GM23338 (cell line): ENCODE measurements at regions not wholly inside any gene's neighbourhood (a gene's known extent, or its start where the extent isn't known, plus 50 kb on each side); places are given as distances from the start of the nearest gene placed in this dataset.

Experiments used
- ATAC-seq: fragments of 200-7000 bp; cut with Tn5 transposase; 3 replicates; pipeline ENCODE4 v1.9.1; 2020
- DNase-seq: peaks from one replicate; pipeline ENCODE4 v3.0.0-alpha.2; 2015; ENCODE audit warnings: low spot score
- H2AFZ ChIP-seq: fragments of 200-600 bp; sonication (generic); 2 replicates; pipeline ENCODE4 v1.8.0; 2016; ENCODE audit warnings: antibody characterized with exemption, mild to moderate bottlenecking, moderate library complexity
- H3F3A ChIP-seq: fragments of 200-600 bp; sonication (generic); replicated peaks from 2 replicates; pipeline ENCODE4 v1.8.0; 2017; ENCODE audit warnings: antibody characterized with exemption, mixed run types, low read depth
- H3K27ac ChIP-seq: fragments of 200-600 bp; sonication (generic); 2 replicates; pipeline ENCODE4 v1.6.1; 2016; ENCODE audit warnings: low read depth
- H3K27me3 ChIP-seq: fragments of 200-600 bp; sonication (generic); 2 replicates; pipeline ENCODE4 v1.8.0; 2016; ENCODE audit warnings: mild to moderate bottlenecking, mixed run types, moderate library complexity; ENCODE audit not compliant: insufficient read depth
- H3K36me3 ChIP-seq: fragments of 200-600 bp; sonication (generic); 2 replicates; pipeline ENCODE4 v1.8.0; 2016; ENCODE audit warnings: mild to moderate bottlenecking; ENCODE audit not compliant: insufficient read depth
- H3K4me1 ChIP-seq: fragments of 200-600 bp; sonication (generic); 2 replicates; pipeline ENCODE4 v1.8.0; 2016; ENCODE audit warnings: mild to moderate bottlenecking, moderate library complexity; ENCODE audit not compliant: insufficient read depth
- H3K4me2 ChIP-seq: fragments of 200-600 bp; sonication (generic); 2 replicates; pipeline ENCODE4 v1.7.1; 2017; ENCODE audit warnings: mixed run types
- H3K4me3 ChIP-seq: fragments of 200-600 bp; sonication (generic); 2 replicates; pipeline ENCODE4 v1.6.1; 2016; ENCODE audit warnings: mixed run types
- H3K79me2 ChIP-seq: fragments of 200-600 bp; sonication (generic); replicated peaks from 2 replicates; pipeline ENCODE4 v1.8.0; 2017; ENCODE audit warnings: mild to moderate bottlenecking; ENCODE audit not compliant: insufficient read depth
- H3K9me2 ChIP-seq: fragments of 200-600 bp; sonication (generic); 2 replicates; pipeline ENCODE4 v1.8.0; 2017; ENCODE audit not compliant: insufficient read depth
- H4K20me1 ChIP-seq: fragments of 200-600 bp; sonication (generic); replicated peaks from 2 replicates; pipeline ENCODE4 v1.8.0; 2017; ENCODE audit warnings: mild to moderate bottlenecking; ENCODE audit not compliant: insufficient read depth
- H3K27ac Mint-ChIP-seq: 2 replicates; pipeline ENCODE4 v1.8.0; 2020; ENCODE audit warnings: inconsistent platforms, mild to moderate bottlenecking, moderate library complexity, mixed read lengths
- H3K27me3 Mint-ChIP-seq: 3 replicates; pipeline ENCODE4 v1.8.0; 2022; ENCODE audit warnings: low read depth, mild to moderate bottlenecking, moderate library complexity, mixed read lengths, inconsistent platforms; ENCODE audit not compliant: insufficient read depth, poor library complexity
- H3K36me3 Mint-ChIP-seq: 3 replicates; pipeline ENCODE4 v1.8.0; 2021; ENCODE audit warnings: low read depth, mild to moderate bottlenecking, inconsistent platforms, moderate library complexity, mixed read lengths
- H3K4me1 Mint-ChIP-seq: 3 replicates; pipeline ENCODE4 v1.8.0; 2020; ENCODE audit warnings: mild to moderate bottlenecking, inconsistent platforms, mixed read lengths
- H3K4me3 Mint-ChIP-seq: 3 replicates; pipeline ENCODE4 v1.8.0; 2021; ENCODE audit warnings: moderate library complexity, mild to moderate bottlenecking, inconsistent platforms, mixed read lengths
- H3K9me3 Mint-ChIP-seq: 3 replicates; pipeline ENCODE4 v1.8.0; 2020; ENCODE audit warnings: moderate library complexity, mild to moderate bottlenecking, inconsistent platforms, mixed read lengths
- EZH2 ChIP-seq: fragments of 200-600 bp; sonication (generic); IDR thresholded peaks from one replicate; pipeline ENCODE4 v1.8.0; 2017; ENCODE audit warnings: antibody characterized with exemption, mild to moderate bottlenecking, low read depth; ENCODE audit not compliant: unreplicated experiment
- EZH2phosphoT487 ChIP-seq: fragments of 200-600 bp; sonication (generic); IDR thresholded peaks from one replicate; pipeline ENCODE4 v1.8.1; 2018; ENCODE audit warnings: antibody characterized with exemption; ENCODE audit not compliant: unreplicated experiment
- JUNB ChIP-seq: IDR thresholded peaks from one replicate; pipeline ENCODE4 v1.6.1; 2016; ENCODE audit warnings: antibody characterized with exemption; ENCODE audit not compliant: unreplicated experiment
- NANOG ChIP-seq: IDR thresholded peaks from 2 replicates; pipeline ENCODE4 v1.6.1; 2016; ENCODE audit warnings: antibody characterized with exemption, borderline replicate concordance
- POLR2AphosphoS5 ChIP-seq: IDR thresholded peaks from 2 replicates; pipeline ENCODE4 v1.6.1; 2016; ENCODE audit warnings: antibody characterized with exemption, low read depth
- STAT1 ChIP-seq: IDR thresholded peaks from one replicate; pipeline ENCODE4 v1.6.1; 2016; ENCODE audit warnings: antibody characterized with exemption; ENCODE audit not compliant: unreplicated experiment
- ZNF114 ChIP-seq: fragments of 250-450 bp; sonication (Bioruptor Pico); IDR thresholded peaks from 2 replicates; pipeline ENCODE4 v1.5.0; 2020; ENCODE audit warnings: mild to moderate bottlenecking, moderate library complexity
- ZNF331 ChIP-seq: fragments of 250-450 bp; sonication (Bioruptor Pico); IDR thresholded peaks from 2 replicates; pipeline ENCODE4 v1.5.0; 2020; ENCODE audit warnings: low read depth, mild to moderate bottlenecking, moderate library complexity
- TF ChIP-seq, protein P1 (sequence below), 2 experiments: fragments of 200-600 bp in 1 of 2; sonication (generic) in 1 of 2; conservative IDR thresholded peaks; 2 replicates each; pipeline versions ENCODE4 v1.5.1 to v1.6.1; 2016 to 2017; ENCODE audit warnings: antibody characterized with exemption in 2 of 2, low read depth in 2 of 2, mild to moderate bottlenecking in 2 of 2, moderate library complexity in 1 of 2
- TF ChIP-seq, protein P2 (sequence below): IDR thresholded peaks from one replicate; pipeline ENCODE4 v1.6.1; 2018; ENCODE audit warnings: antibody characterized with exemption; ENCODE audit not compliant: unreplicated experiment
- TF ChIP-seq, protein P3 (sequence below): IDR thresholded peaks from 2 replicates; pipeline ENCODE4 v1.6.1; 2016; ENCODE audit warnings: antibody characterized with exemption

DNA sequence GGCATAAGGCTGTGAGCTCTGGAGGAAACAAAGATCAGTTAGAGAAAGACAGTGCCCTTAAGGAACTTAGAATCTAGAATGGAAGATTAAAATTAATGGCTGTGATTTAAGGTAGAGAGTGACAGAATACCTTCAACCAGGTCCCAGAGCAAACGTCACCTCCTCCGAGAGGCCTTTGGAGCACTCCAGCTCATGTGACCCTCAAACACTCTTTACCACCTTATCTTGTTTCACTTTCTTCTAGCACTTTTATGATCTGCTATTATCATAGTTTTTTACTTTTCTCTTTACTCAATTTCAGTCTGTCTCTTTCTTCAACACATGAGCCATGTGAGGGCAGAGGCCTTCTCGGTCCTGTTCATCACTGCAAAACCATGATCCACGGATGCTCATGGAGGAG is 187.0 kb downstream of the SMIM20 start (continued):
- TF ChIP-seq EZH2 (no peak), ZNF331 (CRISPR knock-in tag) (no peak), STAT1 (no peak), NANOG (no peak), JUNB (no peak), POLR2AphosphoS5 (no peak), ZNF114 (no peak)
- TF ChIP-seq, protein P1, sequence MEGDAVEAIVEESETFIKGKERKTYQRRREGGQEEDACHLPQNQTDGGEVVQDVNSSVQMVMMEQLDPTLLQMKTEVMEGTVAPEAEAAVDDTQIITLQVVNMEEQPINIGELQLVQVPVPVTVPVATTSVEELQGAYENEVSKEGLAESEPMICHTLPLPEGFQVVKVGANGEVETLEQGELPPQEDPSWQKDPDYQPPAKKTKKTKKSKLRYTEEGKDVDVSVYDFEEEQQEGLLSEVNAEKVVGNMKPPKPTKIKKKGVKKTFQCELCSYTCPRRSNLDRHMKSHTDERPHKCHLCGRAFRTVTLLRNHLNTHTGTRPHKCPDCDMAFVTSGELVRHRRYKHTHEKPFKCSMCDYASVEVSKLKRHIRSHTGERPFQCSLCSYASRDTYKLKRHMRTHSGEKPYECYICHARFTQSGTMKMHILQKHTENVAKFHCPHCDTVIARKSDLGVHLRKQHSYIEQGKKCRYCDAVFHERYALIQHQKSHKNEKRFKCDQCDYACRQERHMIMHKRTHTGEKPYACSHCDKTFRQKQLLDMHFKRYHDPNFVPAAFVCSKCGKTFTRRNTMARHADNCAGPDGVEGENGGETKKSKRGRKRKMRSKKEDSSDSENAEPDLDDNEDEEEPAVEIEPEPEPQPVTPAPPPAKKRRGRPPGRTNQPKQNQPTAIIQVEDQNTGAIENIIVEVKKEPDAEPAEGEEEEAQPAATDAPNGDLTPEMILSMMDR (conservative IDR thresholded peaks at IDR 0.05; ENCODE audit: low read depth in 2 of 2), result no peak

DNA sequence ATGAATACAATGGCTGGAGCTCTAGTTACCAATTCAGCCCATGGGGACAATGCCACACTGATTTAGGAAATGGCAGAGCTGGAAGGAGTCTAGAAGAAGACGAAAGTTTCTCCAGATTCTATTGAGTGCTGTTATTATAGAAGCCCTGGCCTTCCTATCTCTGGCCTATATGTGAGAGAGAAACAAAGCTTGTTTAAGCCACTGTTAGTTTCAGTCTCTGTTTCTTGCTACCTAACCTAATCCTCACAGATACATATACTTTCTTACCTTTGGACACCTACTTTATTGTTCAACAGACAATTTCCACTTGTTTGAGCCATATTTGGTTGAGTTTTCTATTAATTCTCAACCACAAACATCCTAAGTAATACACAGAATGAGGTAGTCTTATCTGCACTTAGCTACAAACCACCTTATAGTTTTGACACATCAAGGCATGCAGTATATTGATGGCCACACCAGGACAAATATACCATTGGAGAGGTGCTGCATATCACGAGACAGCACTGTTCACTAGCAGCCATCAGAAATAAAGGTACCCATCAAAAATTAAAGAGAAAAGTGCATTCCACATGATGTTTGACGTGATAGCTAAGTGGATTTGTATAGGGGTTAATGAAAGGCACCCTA is 190.2 kb downstream of the SMIM20 start:
- H3K4me1 ChIP-seq, result no peaks in the 10 kb centered on the region
- peaks cover 18% of the 10 kb centered on the region for H3K9me2 ChIP-seq
- H3K27ac ChIP-seq, result no peak overlapping the region
- Mint-ChIP-seq H3K27me3 (peaks cover 3% of the 10 kb centered on the region), H3K4me1 (no peaks in the 10 kb centered on the region), H3K4me3 (no peak overlapping the region), H3K36me3 (no peaks in the 10 kb centered on the region), H3K27ac (no peak overlapping the region), H3K9me3 (peaks cover 3% of the 10 kb centered on the region; the same call in 2 of the 3 replicates)
- no peak overlapping the region for H3K4me3 ChIP-seq
- no peak for DNase-seq
- no peak overlapping the region for H3K4me2 ChIP-seq
- no peaks in the 10 kb centered on the region for H3K36me3 ChIP-seq
- H2AFZ ChIP-seq, result 0 out of 2 replicates have a peak overlapping the region, but pooled peaks have one; percentile 47
- H4K20me1 ChIP-seq, result no peaks in the 10 kb centered on the region
- H3K79me2 ChIP-seq, result no peaks in the 10 kb centered on the region
- H3F3A ChIP-seq, result no peaks in the 10 kb centered on the region
- H3K27me3 ChIP-seq, result no peaks in the 10 kb centered on the region
- ATAC-seq, result no peak
- no peak for TF ChIP-seq ZNF331 (CRISPR knock-in tag)
- TF ChIP-seq EZH2phosphoT487, result no peak
- TF ChIP-seq, protein P2, sequence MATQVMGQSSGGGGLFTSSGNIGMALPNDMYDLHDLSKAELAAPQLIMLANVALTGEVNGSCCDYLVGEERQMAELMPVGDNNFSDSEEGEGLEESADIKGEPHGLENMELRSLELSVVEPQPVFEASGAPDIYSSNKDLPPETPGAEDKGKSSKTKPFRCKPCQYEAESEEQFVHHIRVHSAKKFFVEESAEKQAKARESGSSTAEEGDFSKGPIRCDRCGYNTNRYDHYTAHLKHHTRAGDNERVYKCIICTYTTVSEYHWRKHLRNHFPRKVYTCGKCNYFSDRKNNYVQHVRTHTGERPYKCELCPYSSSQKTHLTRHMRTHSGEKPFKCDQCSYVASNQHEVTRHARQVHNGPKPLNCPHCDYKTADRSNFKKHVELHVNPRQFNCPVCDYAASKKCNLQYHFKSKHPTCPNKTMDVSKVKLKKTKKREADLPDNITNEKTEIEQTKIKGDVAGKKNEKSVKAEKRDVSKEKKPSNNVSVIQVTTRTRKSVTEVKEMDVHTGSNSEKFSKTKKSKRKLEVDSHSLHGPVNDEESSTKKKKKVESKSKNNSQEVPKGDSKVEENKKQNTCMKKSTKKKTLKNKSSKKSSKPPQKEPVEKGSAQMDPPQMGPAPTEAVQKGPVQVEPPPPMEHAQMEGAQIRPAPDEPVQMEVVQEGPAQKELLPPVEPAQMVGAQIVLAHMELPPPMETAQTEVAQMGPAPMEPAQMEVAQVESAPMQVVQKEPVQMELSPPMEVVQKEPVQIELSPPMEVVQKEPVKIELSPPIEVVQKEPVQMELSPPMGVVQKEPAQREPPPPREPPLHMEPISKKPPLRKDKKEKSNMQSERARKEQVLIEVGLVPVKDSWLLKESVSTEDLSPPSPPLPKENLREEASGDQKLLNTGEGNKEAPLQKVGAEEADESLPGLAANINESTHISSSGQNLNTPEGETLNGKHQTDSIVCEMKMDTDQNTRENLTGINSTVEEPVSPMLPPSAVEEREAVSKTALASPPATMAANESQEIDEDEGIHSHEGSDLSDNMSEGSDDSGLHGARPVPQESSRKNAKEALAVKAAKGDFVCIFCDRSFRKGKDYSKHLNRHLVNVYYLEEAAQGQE, result no peak
- TF ChIP-seq, protein P3, sequence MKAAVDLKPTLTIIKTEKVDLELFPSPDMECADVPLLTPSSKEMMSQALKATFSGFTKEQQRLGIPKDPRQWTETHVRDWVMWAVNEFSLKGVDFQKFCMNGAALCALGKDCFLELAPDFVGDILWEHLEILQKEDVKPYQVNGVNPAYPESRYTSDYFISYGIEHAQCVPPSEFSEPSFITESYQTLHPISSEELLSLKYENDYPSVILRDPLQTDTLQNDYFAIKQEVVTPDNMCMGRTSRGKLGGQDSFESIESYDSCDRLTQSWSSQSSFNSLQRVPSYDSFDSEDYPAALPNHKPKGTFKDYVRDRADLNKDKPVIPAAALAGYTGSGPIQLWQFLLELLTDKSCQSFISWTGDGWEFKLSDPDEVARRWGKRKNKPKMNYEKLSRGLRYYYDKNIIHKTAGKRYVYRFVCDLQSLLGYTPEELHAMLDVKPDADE, result no peak
- TF ChIP-seq STAT1, result no peak
- no peak for TF ChIP-seq ZNF114
- no peak for TF ChIP-seq POLR2AphosphoS5
- no peak for TF ChIP-seq EZH2
- TF ChIP-seq JUNB, result no peak
- TF ChIP-seq, protein P1 (conservative IDR thresholded peaks at IDR 0.05; ENCODE audit: low read depth in 2 of 2), result no peak
